GM12878 (cell line): ENCODE measurements at regions not wholly inside any gene's neighbourhood (a gene's known extent, or its start where the extent isn't known, plus 50 kb on each side); places are given as distances from the start of the nearest gene placed in this dataset.

Source experiments
- ATAC-seq: fragments of 200-7000 bp; cut with Tn5 transposase; 3 replicates; pipeline ENCODE4 v1.9.1; 2020; ENCODE audit warnings: mild to moderate bottlenecking, moderate library complexity
- BruUV-seq: library from RNA; stranded (reverse); fragments of 400-500 nt; replicated peaks from 2 replicates; lab custom pipeline; 2021; lab: Mats Ljungman, UMichigan
- CTCF ChIA-PET: fragments of 300-600 bp; sonication (Branson Sonifier 250); formaldehyde crosslinking; extraction: SDS; loops from one replicate; lab custom pipeline; 2021; ENCODE audit warnings: inconsistent platforms; lab: Yijun Ruan, JAX
- POLR2A ChIA-PET: fragments of 350-600 bp; formaldehyde crosslinking; extraction: SDS; loops from one replicate; lab custom pipeline; 2021; ENCODE audit warnings: inconsistent platforms; lab: Charles Lee
- RAD21 ChIA-PET: fragments of 300-600 bp; sonication (Branson Sonifier 250); formaldehyde crosslinking; loops from one replicate; lab custom pipeline; 2023; ENCODE audit warnings: antibody characterized with exemption; ENCODE audit not compliant: unreplicated experiment; lab: Charles Lee
- SMC1A ChIA-PET: fragments of 300-600 bp; sonication (Branson Sonifier 250); formaldehyde crosslinking; loops from one replicate; lab custom pipeline; 2023; ENCODE audit not compliant: unreplicated experiment, uncharacterized antibody; lab: Charles Lee
- DNase-seq: peaks from one replicate; pipeline ENCODE4 v3.0.0-alpha.2; 2011; ENCODE audit warnings: low read depth, low spot score
- FAIRE-seq: peaks from 3 replicates; lab custom pipeline; 2011; peaks lifted over from hg19 to GRCh38; lab: Jason Lieb, UNC
- H2AFZ ChIP-seq: 2 replicates; pipeline ENCODE4 v1.6.0; 2011; ENCODE audit warnings: low read depth, low read length, control low read depth; ENCODE audit not compliant: control insufficient read depth
- H3K27ac ChIP-seq: 2 replicates; pipeline ENCODE4 v1.5.1; 2011; ENCODE audit warnings: control low read depth; ENCODE audit not compliant: control insufficient read depth, insufficient read depth
- H3K27me3 ChIP-seq, 2 experiments: replicated peaks in 1 of 2; 2 replicates each; pipeline versions ENCODE4 v1.6.0 to v1.6.1; 2011; ENCODE audit warnings: low read length in 1 of 2; ENCODE audit not compliant: control insufficient read depth in 2 of 2, insufficient read depth in 2 of 2
- H3K36me3 ChIP-seq, 2 experiments: 2 replicates each; pipeline ENCODE4 v1.5.1; 2011; ENCODE audit warnings: low read length in 1 of 2; ENCODE audit not compliant: control insufficient read depth in 2 of 2, insufficient read depth in 2 of 2
- H3K4me1 ChIP-seq: 2 replicates; pipeline ENCODE4 v1.6.1; 2011; ENCODE audit warnings: mild to moderate bottlenecking, low read length, moderate library complexity, mixed read lengths; ENCODE audit not compliant: control insufficient read depth, insufficient read depth
- H3K4me2 ChIP-seq: 2 replicates; pipeline ENCODE4 v1.6.0; 2011; ENCODE audit warnings: control low read depth; ENCODE audit not compliant: control insufficient read depth, insufficient read depth
- H3K4me3 ChIP-seq: fragments of 200-600 bp; sonication (generic); 2 replicates; pipeline ENCODE4 v1.5.1; 2016
- H3K79me2 ChIP-seq: 2 replicates; pipeline ENCODE4 v1.6.0; 2011; ENCODE audit warnings: low read length; ENCODE audit not compliant: control insufficient read depth, insufficient read depth
- H3K9ac ChIP-seq: 2 replicates; pipeline ENCODE4 v1.8.0; 2011; ENCODE audit warnings: low read length, control low read depth, mixed read lengths; ENCODE audit not compliant: control insufficient read depth, insufficient read depth
- H3K9me3 ChIP-seq: replicated peaks from 3 replicates; pipeline ENCODE4 v1.5.1; 2011; ENCODE audit warnings: mild to moderate bottlenecking, low read length; ENCODE audit not compliant: control insufficient read depth, insufficient read depth
- H4K20me1 ChIP-seq: 2 replicates; pipeline ENCODE4 v1.6.0; 2011; ENCODE audit not compliant: control insufficient read depth, insufficient read depth
- EED ChIP-seq: sonication (generic); IDR thresholded peaks from 2 replicates; pipeline ENCODE4 v1.6.1; 2016; ENCODE audit warnings: antibody characterized with exemption, low read depth
- EGR1 ChIP-seq, 2 experiments: IDR thresholded peaks; 1 replicate in 1 of 2; 2 replicates in 1 of 2; pipeline ENCODE4 v1.6.1; 2011 to 2012; ENCODE audit warnings: low read depth in 2 of 2, low read length in 2 of 2, borderline replicate concordance in 1 of 2, mild to moderate bottlenecking in 1 of 2, moderate library complexity in 1 of 2
- FOS ChIP-seq: IDR thresholded peaks from 3 replicates; pipeline ENCODE4 v1.6.1; 2011; ENCODE audit warnings: borderline replicate concordance; ENCODE audit not compliant: insufficient read length; ENCODE audit errors: extremely low read depth
- MYB ChIP-seq: fragments of 150-350 bp; IDR thresholded peaks from 2 replicates; pipeline ENCODE4 v1.6.1; 2014; ENCODE audit warnings: mild to moderate bottlenecking, low read depth, low read length, borderline replicate concordance
- RAD51 ChIP-seq: fragments of 450-650 bp; IDR thresholded peaks from 2 replicates; pipeline ENCODE4 v1.6.1; 2016; ENCODE audit warnings: moderate library complexity, mild to moderate bottlenecking, inconsistent platforms
- SIX5 ChIP-seq: IDR thresholded peaks from 2 replicates; pipeline ENCODE4 v1.6.1; 2011; ENCODE audit warnings: mild to moderate bottlenecking, low read depth, low read length, moderate library complexity; ENCODE audit not compliant: severe bottlenecking
- TCF3 ChIP-seq: IDR thresholded peaks from 2 replicates; pipeline ENCODE4 v1.6.1; 2012; ENCODE audit warnings: low read depth, mild to moderate bottlenecking, low read length, borderline replicate concordance; ENCODE audit not compliant: insufficient read depth
- ZNF274 ChIP-seq: IDR thresholded peaks from one replicate; pipeline ENCODE4 v1.8.0; 2011; ENCODE audit not compliant: insufficient read length, insufficient read depth
- WGBS: methylation state at CpG from one replicate; pipeline ENCODE4 v1.1.6; 2016; ENCODE audit warnings: low lambda C conversion rate; ENCODE audit not compliant: insufficient replicate concordance, insufficient coverage; ENCODE audit errors: missing lambda C conversion rate; 5-methylcytosine and 5-hydroxymethylcytosine counted together
- in situ Hi-C: fragments of 300-500 bp; cut with MboI; formaldehyde crosslinking; loops from 9 replicates; pipeline ENCODE4 v1.14.3; 2018; ENCODE audit warnings: mixed read lengths
- intact Hi-C: fragments of 100-400 bp; cut with micrococcal nuclease; formaldehyde crosslinking; loops from one replicate; pipeline ENCODE4 v1.14.2; 2022; ENCODE audit not compliant: unreplicated experiment
- TF ChIP-seq, protein P1 (sequence below): IDR thresholded peaks from 2 replicates; pipeline ENCODE4 v1.6.1; 2011; ENCODE audit warnings: low read depth, low read length, improper control_type of control experiment, borderline replicate concordance
- TF ChIP-seq, protein P2 (sequence below): fragments of 450-650 bp; conservative IDR thresholded peaks from 2 replicates; pipeline ENCODE4 v1.6.1; 2017; ENCODE audit warnings: mild to moderate bottlenecking, moderate library complexity
- TF ChIP-seq, protein P3 (sequence below): IDR thresholded peaks from 2 replicates; pipeline ENCODE4 v1.6.1; 2012; ENCODE audit warnings: low read depth, low read length, improper control_type of control experiment
- TF ChIP-seq, protein P4 (sequence below): fragments of 450-650 bp; formaldehyde crosslinking; IDR thresholded peaks from 2 replicates; pipeline ENCODE4 v1.5.0; 2022; ENCODE audit warnings: mild to moderate bottlenecking, missing genetic modification characterization
- TF ChIP-seq, protein P5 (sequence below): IDR thresholded peaks from 2 replicates; pipeline ENCODE4 v1.6.1; 2011; ENCODE audit warnings: borderline replicate concordance, low read depth, mild to moderate bottlenecking, moderate library complexity, mixed read lengths, low read length; ENCODE audit not compliant: insufficient read depth; ENCODE audit errors: extremely low read length
- TF ChIP-seq, protein P6 (sequence below): IDR thresholded peaks from 2 replicates; pipeline ENCODE4 v1.6.1; 2011; ENCODE audit warnings: mild to moderate bottlenecking, low read depth, low read length, moderate library complexity; ENCODE audit not compliant: insufficient replicate concordance

DNA sequence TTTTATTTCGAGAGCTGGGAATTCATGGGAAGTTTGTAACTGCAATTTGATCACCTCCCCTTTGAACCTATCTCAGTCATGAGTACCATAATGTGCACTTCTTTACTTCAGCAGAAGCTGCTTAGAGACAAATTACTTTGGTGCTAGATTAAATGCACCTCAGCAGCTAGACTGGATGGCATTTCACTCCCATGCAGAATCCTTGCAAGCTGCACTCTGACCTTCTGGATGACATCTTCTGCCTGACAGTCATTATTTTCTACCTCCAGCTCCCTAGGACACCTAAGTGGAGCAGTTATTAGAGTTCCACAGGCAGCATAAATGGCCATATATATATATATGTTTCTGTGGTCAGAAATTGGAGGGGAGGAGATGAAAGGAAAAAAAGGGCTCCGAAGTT lies 366.0 kb upstream of the TMPRSS15 start:
- ChIA-PET RAD21 (no interaction called here), POLR2A (no interaction called here)
- TF ChIP-seq, protein P1, sequence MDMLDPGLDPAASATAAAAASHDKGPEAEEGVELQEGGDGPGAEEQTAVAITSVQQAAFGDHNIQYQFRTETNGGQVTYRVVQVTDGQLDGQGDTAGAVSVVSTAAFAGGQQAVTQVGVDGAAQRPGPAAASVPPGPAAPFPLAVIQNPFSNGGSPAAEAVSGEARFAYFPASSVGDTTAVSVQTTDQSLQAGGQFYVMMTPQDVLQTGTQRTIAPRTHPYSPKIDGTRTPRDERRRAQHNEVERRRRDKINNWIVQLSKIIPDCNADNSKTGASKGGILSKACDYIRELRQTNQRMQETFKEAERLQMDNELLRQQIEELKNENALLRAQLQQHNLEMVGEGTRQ = no peak
- TF ChIP-seq, protein P2, sequence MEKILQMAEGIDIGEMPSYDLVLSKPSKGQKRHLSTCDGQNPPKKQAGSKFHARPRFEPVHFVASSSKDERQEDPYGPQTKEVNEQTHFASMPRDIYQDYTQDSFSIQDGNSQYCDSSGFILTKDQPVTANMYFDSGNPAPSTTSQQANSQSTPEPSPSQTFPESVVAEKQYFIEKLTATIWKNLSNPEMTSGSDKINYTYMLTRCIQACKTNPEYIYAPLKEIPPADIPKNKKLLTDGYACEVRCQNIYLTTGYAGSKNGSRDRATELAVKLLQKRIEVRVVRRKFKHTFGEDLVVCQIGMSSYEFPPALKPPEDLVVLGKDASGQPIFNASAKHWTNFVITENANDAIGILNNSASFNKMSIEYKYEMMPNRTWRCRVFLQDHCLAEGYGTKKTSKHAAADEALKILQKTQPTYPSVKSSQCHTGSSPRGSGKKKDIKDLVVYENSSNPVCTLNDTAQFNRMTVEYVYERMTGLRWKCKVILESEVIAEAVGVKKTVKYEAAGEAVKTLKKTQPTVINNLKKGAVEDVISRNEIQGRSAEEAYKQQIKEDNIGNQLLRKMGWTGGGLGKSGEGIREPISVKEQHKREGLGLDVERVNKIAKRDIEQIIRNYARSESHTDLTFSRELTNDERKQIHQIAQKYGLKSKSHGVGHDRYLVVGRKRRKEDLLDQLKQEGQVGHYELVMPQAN = no peak
- TF ChIP-seq, protein P3, sequence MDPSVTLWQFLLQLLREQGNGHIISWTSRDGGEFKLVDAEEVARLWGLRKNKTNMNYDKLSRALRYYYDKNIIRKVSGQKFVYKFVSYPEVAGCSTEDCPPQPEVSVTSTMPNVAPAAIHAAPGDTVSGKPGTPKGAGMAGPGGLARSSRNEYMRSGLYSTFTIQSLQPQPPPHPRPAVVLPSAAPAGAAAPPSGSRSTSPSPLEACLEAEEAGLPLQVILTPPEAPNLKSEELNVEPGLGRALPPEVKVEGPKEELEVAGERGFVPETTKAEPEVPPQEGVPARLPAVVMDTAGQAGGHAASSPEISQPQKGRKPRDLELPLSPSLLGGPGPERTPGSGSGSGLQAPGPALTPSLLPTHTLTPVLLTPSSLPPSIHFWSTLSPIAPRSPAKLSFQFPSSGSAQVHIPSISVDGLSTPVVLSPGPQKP = no peak
- no peak for TF ChIP-seq ZNF274
- TF ChIP-seq, protein P4, sequence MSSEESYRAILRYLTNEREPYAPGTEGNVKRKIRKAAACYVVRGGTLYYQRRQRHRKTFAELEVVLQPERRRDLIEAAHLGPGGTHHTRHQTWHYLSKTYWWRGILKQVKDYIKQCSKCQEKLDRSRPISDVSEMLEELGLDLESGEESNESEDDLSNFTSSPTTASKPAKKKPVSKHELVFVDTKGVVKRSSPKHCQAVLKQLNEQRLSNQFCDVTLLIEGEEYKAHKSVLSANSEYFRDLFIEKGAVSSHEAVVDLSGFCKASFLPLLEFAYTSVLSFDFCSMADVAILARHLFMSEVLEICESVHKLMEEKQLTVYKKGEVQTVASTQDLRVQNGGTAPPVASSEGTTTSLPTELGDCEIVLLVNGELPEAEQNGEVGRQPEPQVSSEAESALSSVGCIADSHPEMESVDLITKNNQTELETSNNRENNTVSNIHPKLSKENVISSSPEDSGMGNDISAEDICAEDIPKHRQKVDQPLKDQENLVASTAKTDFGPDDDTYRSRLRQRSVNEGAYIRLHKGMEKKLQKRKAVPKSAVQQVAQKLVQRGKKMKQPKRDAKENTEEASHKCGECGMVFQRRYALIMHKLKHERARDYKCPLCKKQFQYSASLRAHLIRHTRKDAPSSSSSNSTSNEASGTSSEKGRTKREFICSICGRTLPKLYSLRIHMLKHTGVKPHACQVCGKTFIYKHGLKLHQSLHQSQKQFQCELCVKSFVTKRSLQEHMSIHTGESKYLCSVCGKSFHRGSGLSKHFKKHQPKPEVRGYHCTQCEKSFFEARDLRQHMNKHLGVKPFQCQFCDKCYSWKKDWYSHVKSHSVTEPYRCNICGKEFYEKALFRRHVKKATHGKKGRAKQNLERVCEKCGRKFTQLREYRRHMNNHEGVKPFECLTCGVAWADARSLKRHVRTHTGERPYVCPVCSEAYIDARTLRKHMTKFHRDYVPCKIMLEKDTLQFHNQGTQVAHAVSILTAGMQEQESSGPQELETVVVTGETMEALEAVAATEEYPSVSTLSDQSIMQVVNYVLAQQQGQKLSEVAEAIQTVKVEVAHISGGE (CRISPR knock-in tag) = no peak
- TF ChIP-seq MYB = no peak
- TF ChIP-seq EGR1 (IDR thresholded peaks at IDR 0.05; ENCODE audit: borderline replicate concordance in 1 of 2, low read depth in 2 of 2, low read length in 2 of 2) = no peak
- TF ChIP-seq TCF3 = no peak
- TF ChIP-seq FOS = no peak
- TF ChIP-seq, protein P5, sequence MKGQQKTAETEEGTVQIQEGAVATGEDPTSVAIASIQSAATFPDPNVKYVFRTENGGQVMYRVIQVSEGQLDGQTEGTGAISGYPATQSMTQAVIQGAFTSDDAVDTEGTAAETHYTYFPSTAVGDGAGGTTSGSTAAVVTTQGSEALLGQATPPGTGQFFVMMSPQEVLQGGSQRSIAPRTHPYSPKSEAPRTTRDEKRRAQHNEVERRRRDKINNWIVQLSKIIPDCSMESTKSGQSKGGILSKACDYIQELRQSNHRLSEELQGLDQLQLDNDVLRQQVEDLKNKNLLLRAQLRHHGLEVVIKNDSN = no peak
- no peak for TF ChIP-seq SIX5
- TF ChIP-seq, protein P6, sequence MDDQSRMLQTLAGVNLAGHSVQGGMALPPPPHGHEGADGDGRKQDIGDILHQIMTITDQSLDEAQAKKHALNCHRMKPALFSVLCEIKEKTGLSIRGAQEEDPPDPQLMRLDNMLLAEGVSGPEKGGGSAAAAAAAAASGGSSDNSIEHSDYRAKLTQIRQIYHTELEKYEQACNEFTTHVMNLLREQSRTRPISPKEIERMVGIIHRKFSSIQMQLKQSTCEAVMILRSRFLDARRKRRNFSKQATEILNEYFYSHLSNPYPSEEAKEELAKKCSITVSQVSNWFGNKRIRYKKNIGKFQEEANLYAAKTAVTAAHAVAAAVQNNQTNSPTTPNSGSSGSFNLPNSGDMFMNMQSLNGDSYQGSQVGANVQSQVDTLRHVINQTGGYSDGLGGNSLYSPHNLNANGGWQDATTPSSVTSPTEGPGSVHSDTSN = no peak
- TF ChIP-seq RAD51 = no peak
- no peak for TF ChIP-seq EED

More for the DNA sequence above, 366.0 kb upstream of the TMPRSS15 start:
- H3K36me3 ChIP-seq = no peaks in the 10 kb centered on the region
- H2AFZ ChIP-seq = no peak overlapping the region
- 4% methylated on average over 2 of the region's 2 CpGs for WGBS
- BruUV-seq = no TSS peak
- H4K20me1 ChIP-seq = no peaks in the 10 kb centered on the region
- in situ Hi-C loops = no loop called here
- intact Hi-C loops = no loop called here
- no peak overlapping the region for H3K27ac ChIP-seq
- ATAC-seq (no peak), DNase-seq (no peak), FAIRE-seq (no peak)
- ChIA-PET CTCF (no interaction called here), SMC1A (no interaction called here)
- no peak overlapping the region for H3K9ac ChIP-seq
- H3K9me3 ChIP-seq = no peaks in the 10 kb centered on the region; the same call in 2 of the 3 replicates
- H3K4me1 ChIP-seq = no peaks in the 10 kb centered on the region
- H3K79me2 ChIP-seq = no peaks in the 10 kb centered on the region
- H3K4me3 ChIP-seq = no peak overlapping the region
- no peak overlapping the region for H3K4me2 ChIP-seq
- H3K27me3 ChIP-seq = no peaks in the 10 kb centered on the region
